ENCODE measurements at regions not wholly inside any gene's neighbourhood (a gene's known extent, or its start where the extent isn't known, plus 50 kb on each side); places are given as distances from the start of the nearest gene placed in this dataset.
A peak's percentile ranks its signal among the peaks of the same experiment; 100 is the strongest.
"Not testable (repeated sequence)": the region's sequence is repeated elsewhere in the genome, so short reads cannot be mapped to it uniquely, and the experiment has no call there.

GRCh38 chr16:66049865-66050264 lies 316.6 kb upstream of the CDH5 start:
- DNase-seq (ENCODE audit: low spot score), result no peak

- no peak for DNase-seq (ENCODE audit: low spot score)
These were observed 320.9 kb upstream of the CDH5 start for GRCh38 chr16:66045626-66046025.

GRCh38 chr16:66044556-66044955 lies 321.9 kb upstream of the CDH5 start:
- no peak for DNase-seq (ENCODE audit: low spot score)

- no peak for DNase-seq (ENCODE audit: low spot score)
These were observed 322.4 kb upstream of the CDH5 start for GRCh38 chr16:66044089-66044488.

GRCh38 chr16:66043326-66043725 lies 323.2 kb upstream of the CDH5 start:
- no peak for DNase-seq (ENCODE audit: low spot score)

GRCh38 chr16:66042341-66042740 lies 324.1 kb upstream of the CDH5 start:
- DNase-seq (ENCODE audit: low spot score), result no peak

- DNase-seq (ENCODE audit: low spot score), result no peak
These were observed 324.6 kb upstream of the CDH5 start for GRCh38 chr16:66041907-66042306.

GRCh38 chr16:66039793-66040192 lies 326.7 kb upstream of the CDH5 start:
- no peak for DNase-seq (ENCODE audit: low spot score)

GRCh38 chr16:66036793-66037715 lies 329.4 kb upstream of the CDH5 start:
- DNase-seq (ENCODE audit: low spot score), result no peak

- peak; percentile 5 for DNase-seq (ENCODE audit: low spot score)
These were observed 330.3 kb upstream of the CDH5 start for GRCh38 chr16:66036184-66036583.

- no peak for DNase-seq (ENCODE audit: low spot score)
These were observed 331.4 kb upstream of the CDH5 start for GRCh38 chr16:66035096-66035495.

GRCh38 chr16:66032841-66033240 lies 333.6 kb upstream of the CDH5 start:
- DNase-seq (ENCODE audit: low spot score), result no peak

- no peak for DNase-seq (ENCODE audit: low spot score)
These were observed 336.5 kb upstream of the CDH5 start for GRCh38 chr16:66030036-66030435.

GRCh38 chr16:66028510-66029216 lies 337.8 kb upstream of the CDH5 start:
- no peak for DNase-seq (ENCODE audit: low spot score)

GRCh38 chr16:66026787-66027330 lies 339.6 kb upstream of the CDH5 start:
- no peak for DNase-seq (ENCODE audit: low spot score)

GRCh38 chr16:66026211-66026610 lies 340.3 kb upstream of the CDH5 start:
- no peak for DNase-seq (ENCODE audit: low spot score)

GRCh38 chr16:66025751-66026150 lies 340.7 kb upstream of the CDH5 start:
- no peak for DNase-seq (ENCODE audit: low spot score)

GRCh38 chr16:66024567-66024966 lies 341.9 kb upstream of the CDH5 start:
- DNase-seq (ENCODE audit: low spot score), result not testable (repeated sequence)

- DNase-seq (ENCODE audit: low spot score), result no peak
These were observed 343.0 kb upstream of the CDH5 start for GRCh38 chr16:66023481-66023880.

GRCh38 chr16:66020642-66021041 lies 345.8 kb upstream of the CDH5 start:
- DNase-seq (ENCODE audit: low spot score), result peak; percentile 9

- no peak for DNase-seq (ENCODE audit: low spot score)
These were observed 346.4 kb upstream of the CDH5 start for GRCh38 chr16:66020046-66020445.

GRCh38 chr16:66019502-66019901 lies 347.0 kb upstream of the CDH5 start:
- DNase-seq (ENCODE audit: low spot score), result not testable (repeated sequence)

GRCh38 chr16:66014221-66014620 lies 352.3 kb upstream of the CDH5 start:
- no peak for DNase-seq (ENCODE audit: low spot score)

Measured in LoVo (cell line).